Activated CD8-positive, alpha-beta memory T cell treated with anti-CD3 and anti-CD28 coated beads, Interleukin-2, amount 10 ng/mL, durations not matched to agents 7 days and 5 days (primary cell): ENCODE measurements at regions not wholly inside any gene's neighbourhood (a gene's known extent, or its start where the extent isn't known, plus 50 kb on each side); places are given as distances from the start of the nearest gene placed in this dataset.

ENCODE experiments used
- ATAC-seq: fragments of 150-1000 bp; cut with Tn5 transposase; one replicate; pipeline ENCODE4 v1.10.0; 2021; ENCODE audit warnings: moderate library complexity
- CTCF ChIA-PET: fragments of 350-600 bp; sonication (Branson Sonifier 250); formaldehyde crosslinking; loops from one replicate; lab custom pipeline; 2021; ENCODE audit warnings: antibody characterized with exemption; lab: Charles Lee
- DNase-seq: peaks from one replicate; pipeline ENCODE4 v3.0.0-alpha.2; 2020
- H3K27ac Mint-ChIP-seq: one replicate; pipeline ENCODE4 v1.8.0; 2021; ENCODE audit warnings: mild to moderate bottlenecking, mixed read lengths
- H3K27me3 Mint-ChIP-seq: one replicate; pipeline ENCODE4 v1.8.0; 2021; ENCODE audit warnings: mixed read lengths
- H3K36me3 Mint-ChIP-seq: one replicate; pipeline ENCODE4 v1.8.0; 2021; ENCODE audit warnings: mild to moderate bottlenecking, mixed read lengths
- H3K4me1 Mint-ChIP-seq: one replicate; pipeline ENCODE4 v1.8.0; 2021; ENCODE audit warnings: mixed read lengths
- H3K4me3 Mint-ChIP-seq: one replicate; pipeline ENCODE4 v1.8.0; 2021; ENCODE audit warnings: mild to moderate bottlenecking, moderate library complexity, mixed read lengths
- H3K9me3 Mint-ChIP-seq: one replicate; pipeline ENCODE4 v1.8.0; 2022; ENCODE audit warnings: low read depth, mixed read lengths

GRCh38 chr5:30638899-30639298, 554.6 kb upstream of the CDH6 start:
- DNase-seq (no peak), ATAC-seq (no peak)
- Mint-ChIP-seq H3K36me3 (no peaks in the 10 kb centered on the region), H3K4me3 (no peak overlapping the region), H3K4me1 (no peaks in the 10 kb centered on the region), H3K9me3 (peaks cover 14% of the 10 kb centered on the region), H3K27me3 (no peaks in the 10 kb centered on the region), H3K27ac (no peak overlapping the region)
- CTCF ChIA-PET: no interaction called here

GRCh38 chr5:30627945-30628344, 565.5 kb upstream of the CDH6 start:
- Mint-ChIP-seq H3K36me3 (no peaks in the 10 kb centered on the region), H3K4me1 (no peaks in the 10 kb centered on the region), H3K4me3 (no peak overlapping the region), H3K27ac (no peak overlapping the region), H3K27me3 (no peaks in the 10 kb centered on the region), H3K9me3 (peaks cover 7% of the 10 kb centered on the region)
- DNase-seq (no peak), ATAC-seq (no peak)
- CTCF ChIA-PET: no interaction called here

GRCh38 chr5:30626557-30626956, 566.9 kb upstream of the CDH6 start:
- no peak overlapping the region for H3K4me3 Mint-ChIP-seq
- H3K27me3 Mint-ChIP-seq: no peaks in the 10 kb centered on the region
- no peak overlapping the region for H3K27ac Mint-ChIP-seq
- no peak for ATAC-seq
- DNase-seq: no peak
- CTCF ChIA-PET: no interaction called here
- H3K4me1 Mint-ChIP-seq: no peaks in the 10 kb centered on the region
- H3K36me3 Mint-ChIP-seq: no peaks in the 10 kb centered on the region
- H3K9me3 Mint-ChIP-seq: peaks cover 7% of the 10 kb centered on the region

GRCh38 chr5:30620481-30621085, 572.9 kb upstream of the CDH6 start:
- CTCF ChIA-PET: no interaction called here
- no peak overlapping the region for H3K27ac Mint-ChIP-seq

GRCh38 chr5:30608501-30608900, 585.0 kb upstream of the CDH6 start:
- no peak overlapping the region for H3K4me3 Mint-ChIP-seq
- H3K27me3 Mint-ChIP-seq: no peaks in the 10 kb centered on the region
- no peak for ATAC-seq
- no peak for DNase-seq
- no peaks in the 10 kb centered on the region for H3K4me1 Mint-ChIP-seq
- H3K27ac Mint-ChIP-seq: no peak overlapping the region
- CTCF ChIA-PET: no interaction called here
- H3K36me3 Mint-ChIP-seq: no peaks in the 10 kb centered on the region
- peaks cover 3% of the 10 kb centered on the region for H3K9me3 Mint-ChIP-seq

More at GRCh38 chr5:30620481-30621085, 572.9 kb upstream of the CDH6 start:
- H3K4me1 Mint-ChIP-seq: no peaks in the 10 kb centered on the region
- no peaks in the 10 kb centered on the region for H3K36me3 Mint-ChIP-seq
- no peak for ATAC-seq
- DNase-seq: no peak
- H3K9me3 Mint-ChIP-seq: peaks cover 11% of the 10 kb centered on the region
- H3K4me3 Mint-ChIP-seq: no peak overlapping the region
- H3K27me3 Mint-ChIP-seq: no peaks in the 10 kb centered on the region

- no peak overlapping the region for H3K27ac Mint-ChIP-seq
- no peak overlapping the region for H3K4me3 Mint-ChIP-seq
- no peak for DNase-seq
- peaks cover 3% of the 10 kb centered on the region for H3K9me3 Mint-ChIP-seq
- CTCF ChIA-PET: no interaction called here
- ATAC-seq: no peak
- H3K4me1 Mint-ChIP-seq: no peaks in the 10 kb centered on the region
- H3K27me3 Mint-ChIP-seq: no peaks in the 10 kb centered on the region
- H3K36me3 Mint-ChIP-seq: no peaks in the 10 kb centered on the region
Observed at GRCh38 chr5:30607301-30607894, 586.1 kb upstream of the CDH6 start.

- Mint-ChIP-seq H3K4me3 (no peak overlapping the region), H3K27ac (no peak overlapping the region), H3K9me3 (peaks cover 3% of the 10 kb centered on the region), H3K27me3 (no peaks in the 10 kb centered on the region), H3K36me3 (no peaks in the 10 kb centered on the region), H3K4me1 (no peaks in the 10 kb centered on the region)
- CTCF ChIA-PET: no interaction called here
- DNase-seq: no peak
- no peak for ATAC-seq
Observed at GRCh38 chr5:30605693-30606268, 587.7 kb upstream of the CDH6 start.

- peaks cover 3% of the 10 kb centered on the region for H3K9me3 Mint-ChIP-seq
- no peaks in the 10 kb centered on the region for H3K36me3 Mint-ChIP-seq
- CTCF ChIA-PET: no interaction called here
- H3K27me3 Mint-ChIP-seq: no peaks in the 10 kb centered on the region
- H3K4me1 Mint-ChIP-seq: no peaks in the 10 kb centered on the region
- no peak overlapping the region for H3K4me3 Mint-ChIP-seq
- no peak overlapping the region for H3K27ac Mint-ChIP-seq
- DNase-seq: no peak
- ATAC-seq: no peak
Observed at GRCh38 chr5:30604648-30605262, 588.7 kb upstream of the CDH6 start.

GRCh38 chr5:30600892-30601291, 592.6 kb upstream of the CDH6 start:
- no peak overlapping the region for H3K27ac Mint-ChIP-seq
- no peaks in the 10 kb centered on the region for H3K4me1 Mint-ChIP-seq
- no peaks in the 10 kb centered on the region for H3K27me3 Mint-ChIP-seq
- H3K9me3 Mint-ChIP-seq: peaks cover 5% of the 10 kb centered on the region
- DNase-seq: no peak
- CTCF ChIA-PET: no interaction called here
- no peak overlapping the region for H3K4me3 Mint-ChIP-seq
- no peaks in the 10 kb centered on the region for H3K36me3 Mint-ChIP-seq
- ATAC-seq: no peak

- no peaks in the 10 kb centered on the region for H3K4me1 Mint-ChIP-seq
- CTCF ChIA-PET: no interaction called here
- no peak overlapping the region for H3K4me3 Mint-ChIP-seq
- H3K27ac Mint-ChIP-seq: no peak overlapping the region
- no peaks in the 10 kb centered on the region for H3K36me3 Mint-ChIP-seq
- H3K9me3 Mint-ChIP-seq: peaks cover 5% of the 10 kb centered on the region
- H3K27me3 Mint-ChIP-seq: no peaks in the 10 kb centered on the region
- ATAC-seq (no peak), DNase-seq (no peak)
Observed at GRCh38 chr5:30596495-30597064, 596.9 kb upstream of the CDH6 start.

- no peaks in the 10 kb centered on the region for H3K36me3 Mint-ChIP-seq
- CTCF ChIA-PET: no interaction called here
- H3K27me3 Mint-ChIP-seq: no peaks in the 10 kb centered on the region
- no peaks in the 10 kb centered on the region for H3K4me1 Mint-ChIP-seq
- DNase-seq (no peak), ATAC-seq (no peak)
- no peak overlapping the region for H3K27ac Mint-ChIP-seq
- peaks cover 7% of the 10 kb centered on the region for H3K9me3 Mint-ChIP-seq
- no peak overlapping the region for H3K4me3 Mint-ChIP-seq
Observed at GRCh38 chr5:30594331-30594730, 599.2 kb upstream of the CDH6 start.

- peaks cover 5% of the 10 kb centered on the region for H3K9me3 Mint-ChIP-seq
- H3K4me1 Mint-ChIP-seq: no peaks in the 10 kb centered on the region
- H3K27ac Mint-ChIP-seq: no peak overlapping the region
- CTCF ChIA-PET: no interaction called here
- no peak overlapping the region for H3K4me3 Mint-ChIP-seq
- no peak for DNase-seq
- H3K27me3 Mint-ChIP-seq: no peaks in the 10 kb centered on the region
- no peak for ATAC-seq
- no peaks in the 10 kb centered on the region for H3K36me3 Mint-ChIP-seq
Observed at GRCh38 chr5:30592833-30593232, 600.7 kb upstream of the CDH6 start.

- H3K9me3 Mint-ChIP-seq: peaks cover 2% of the 10 kb centered on the region
- ATAC-seq (no peak), DNase-seq (no peak)
- H3K36me3 Mint-ChIP-seq: no peaks in the 10 kb centered on the region
- no peaks in the 10 kb centered on the region for H3K4me1 Mint-ChIP-seq
- CTCF ChIA-PET: no interaction called here
- no peaks in the 10 kb centered on the region for H3K27me3 Mint-ChIP-seq
- no peak overlapping the region for H3K4me3 Mint-ChIP-seq
- no peak overlapping the region for H3K27ac Mint-ChIP-seq
Observed at GRCh38 chr5:30581198-30581935, 612.1 kb upstream of the CDH6 start.
